GM23248 (cell line): ENCODE measurements at regions not wholly inside any gene's neighbourhood (a gene's known extent, or its start where the extent isn't known, plus 50 kb on each side); places are given as distances from the start of the nearest gene placed in this dataset.
A peak's percentile ranks its signal among the peaks of the same experiment; 100 is the strongest.
"Not testable (repeated sequence)": the region's sequence is repeated elsewhere in the genome, so short reads cannot be mapped to it uniquely, and the experiment has no call there.

Experiments used
- DNase-seq: peaks from one replicate; pipeline ENCODE4 v3.0.0-alpha.2; 2015
- H2AFZ ChIP-seq: fragments of 200-600 bp; sonication (generic); 2 replicates; pipeline ENCODE4 v1.6.1; 2016; ENCODE audit warnings: antibody characterized with exemption
- H3F3A ChIP-seq: fragments of 200-600 bp; sonication (generic); 2 replicates; pipeline ENCODE4 v1.6.1; 2016; ENCODE audit warnings: mild to moderate bottlenecking, antibody characterized with exemption, mixed run types; ENCODE audit not compliant: insufficient read depth
- H3K27ac ChIP-seq: fragments of 200-600 bp; sonication (generic); 2 replicates; pipeline ENCODE4 v1.5.1; 2016; ENCODE audit warnings: mild to moderate bottlenecking
- H3K27me3 ChIP-seq: fragments of 200-600 bp; sonication (generic); replicated peaks from 2 replicates; pipeline ENCODE4 v1.6.1; 2016; ENCODE audit warnings: mild to moderate bottlenecking; ENCODE audit not compliant: insufficient read depth
- H3K36me3 ChIP-seq: fragments of 200-600 bp; sonication (generic); 2 replicates; pipeline ENCODE4 v1.6.1; 2016; ENCODE audit warnings: low read depth, mild to moderate bottlenecking
- H3K4me1 ChIP-seq: fragments of 200-600 bp; sonication (generic); 2 replicates; pipeline ENCODE4 v1.6.1; 2016; ENCODE audit warnings: mild to moderate bottlenecking; ENCODE audit not compliant: insufficient read depth
- H3K4me2 ChIP-seq: fragments of 200-600 bp; sonication (generic); one replicate; pipeline ENCODE4 v1.6.1; 2016; ENCODE audit warnings: mild to moderate bottlenecking; ENCODE audit not compliant: unreplicated experiment
- H3K4me3 ChIP-seq: fragments of 200-600 bp; sonication (generic); 2 replicates; pipeline ENCODE4 v1.5.1; 2016; ENCODE audit warnings: mild to moderate bottlenecking
- H3K79me2 ChIP-seq: fragments of 200-600 bp; sonication (generic); 2 replicates; pipeline ENCODE4 v1.6.1; 2016; ENCODE audit warnings: mild to moderate bottlenecking; ENCODE audit not compliant: insufficient read depth
- H3K9ac ChIP-seq: fragments of 200-600 bp; sonication (generic); 2 replicates; pipeline ENCODE4 v1.6.1; 2016; ENCODE audit warnings: mild to moderate bottlenecking
- H3K9me2 ChIP-seq: fragments of 200-600 bp; sonication (generic); 2 replicates; pipeline ENCODE4 v1.6.1; 2016; ENCODE audit warnings: mixed run types, mild to moderate bottlenecking, moderate library complexity; ENCODE audit not compliant: insufficient read depth
- H3K9me3 ChIP-seq: fragments of 200-600 bp; sonication (generic); one replicate; pipeline ENCODE4 v1.6.1; 2017; ENCODE audit warnings: low read depth
- H4K20me1 ChIP-seq: fragments of 200-600 bp; sonication (generic); 2 replicates; pipeline ENCODE4 v1.6.0; 2016; ENCODE audit not compliant: insufficient read depth
- EZH2 ChIP-seq: fragments of 200-600 bp; sonication (generic); IDR thresholded peaks from 2 replicates; pipeline ENCODE4 v1.6.1; 2018; ENCODE audit warnings: antibody characterized with exemption, mild to moderate bottlenecking; ENCODE audit not compliant: insufficient read depth, poor library complexity, severe bottlenecking
- EZH2phosphoT487 ChIP-seq: fragments of 200-600 bp; sonication (generic); IDR thresholded peaks from 2 replicates; pipeline ENCODE4 v1.6.1; 2018; ENCODE audit warnings: antibody characterized with exemption, moderate library complexity, mild to moderate bottlenecking, low read depth; ENCODE audit not compliant: insufficient read depth
- WGBS, 2 experiments: methylation state at CpG; one replicate each; pipeline ENCODE4 v1.1.6; 2015 to 2017; ENCODE audit warnings: low lambda C conversion rate in 2 of 2, low coverage in 1 of 2; ENCODE audit errors: missing lambda C conversion rate in 2 of 2; 5-methylcytosine and 5-hydroxymethylcytosine counted together
- in situ Hi-C: fragments of 300-500 bp; cut with MboI; formaldehyde crosslinking; loops from 2 replicates; pipeline ENCODE4 v1.15.0; 2020

- 2 to 14% methylated on average over 2 of the region's 2 CpGs for WGBS, 2 experiments
- Histone ChIP-seq H2AFZ (no peak overlapping the region), H3K4me3 (no peak overlapping the region), H3K9me3 (no peaks in the 10 kb centered on the region), H3K27me3 (no peaks in the 10 kb centered on the region), H3K4me2 (peak overlapping the region; percentile 10), H3K79me2 (no peaks in the 10 kb centered on the region), H3K36me3 (no peaks in the 10 kb centered on the region), H3F3A (peaks cover 10% of the 10 kb centered on the region), H3K9ac (no peak overlapping the region), H3K4me1 (peaks cover 13% of the 10 kb centered on the region), H3K27ac (no peak overlapping the region), H3K9me2 (no peaks in the 10 kb centered on the region), H4K20me1 (no peaks in the 10 kb centered on the region)
- in situ Hi-C loops, result no loop called here
- TF ChIP-seq EZH2phosphoT487 (no peak), EZH2 (no peak)
- DNase-seq, result peak; percentile 77
These were observed 290.1 kb downstream of the ZIC1 start for GRCh38 chr3:147699175-147699838.

- Histone ChIP-seq H3K9ac (no peak overlapping the region), H3K4me1 (peaks cover 13% of the 10 kb centered on the region), H3F3A (peaks cover 10% of the 10 kb centered on the region), H3K9me2 (no peaks in the 10 kb centered on the region), H3K36me3 (no peaks in the 10 kb centered on the region), H3K4me3 (no peak overlapping the region), H4K20me1 (no peaks in the 10 kb centered on the region), H3K9me3 (no peaks in the 10 kb centered on the region), H3K79me2 (no peaks in the 10 kb centered on the region), H3K27me3 (no peaks in the 10 kb centered on the region), H2AFZ (no peak overlapping the region), H3K4me2 (no peak overlapping the region), H3K27ac (no peak overlapping the region)
- 71 to 88% methylated on average over 2 of the region's 2 CpGs for WGBS, 2 experiments
- peak; percentile 20 for DNase-seq
- in situ Hi-C loops, result no loop called here
- TF ChIP-seq EZH2, result no peak
- no peak for TF ChIP-seq EZH2phosphoT487
These were observed 292.0 kb downstream of the ZIC1 start for GRCh38 chr3:147701195-147701594.

- TF ChIP-seq EZH2phosphoT487 (no peak), EZH2 (no peak)
- no peaks in the 10 kb centered on the region for H4K20me1 ChIP-seq
- peaks cover 10% of the 10 kb centered on the region for H3F3A ChIP-seq
These were observed 293.3 kb downstream of the ZIC1 start for GRCh38 chr3:147702509-147702908.

GRCh38 chr3:147705651-147706051, 296.5 kb downstream of the ZIC1 start:
- Histone ChIP-seq H3K9me3 (no peaks in the 10 kb centered on the region), H4K20me1 (no peaks in the 10 kb centered on the region), H3K9ac (no peak overlapping the region), H2AFZ (no peak overlapping the region), H3F3A (no peaks in the 10 kb centered on the region), H3K27ac (no peak overlapping the region), H3K4me2 (no peak overlapping the region), H3K36me3 (no peaks in the 10 kb centered on the region), H3K27me3 (no peaks in the 10 kb centered on the region), H3K79me2 (no peaks in the 10 kb centered on the region), H3K9me2 (no peaks in the 10 kb centered on the region), H3K4me3 (no peak overlapping the region), H3K4me1 (no peaks in the 10 kb centered on the region)
- in situ Hi-C loops, result no loop called here
- TF ChIP-seq EZH2, result no peak
- TF ChIP-seq EZH2phosphoT487, result no peak
- WGBS, 2 experiments, result 46 to 49% methylated on average over 2 of the region's 2 CpGs
- DNase-seq, result no peak

More at GRCh38 chr3:147702509-147702908, 293.3 kb downstream of the ZIC1 start:
- in situ Hi-C loops, result no loop called here
- Histone ChIP-seq H3K79me2 (no peaks in the 10 kb centered on the region), H3K9me3 (no peaks in the 10 kb centered on the region), H3K27me3 (no peaks in the 10 kb centered on the region), H2AFZ (no peak overlapping the region), H3K27ac (no peak overlapping the region), H3K36me3 (no peaks in the 10 kb centered on the region), H3K9ac (no peak overlapping the region), H3K4me1 (peaks cover 13% of the 10 kb centered on the region), H3K4me2 (no peak overlapping the region), H3K4me3 (no peak overlapping the region), H3K9me2 (no peaks in the 10 kb centered on the region)
- DNase-seq, result no peak

GRCh38 chr3:147710753-147711152, 301.6 kb downstream of the ZIC1 start:
- H3K4me1 ChIP-seq, in situ Hi-C loops, DNase-seq, H3K36me3 ChIP-seq, H3K9ac ChIP-seq, H3K4me3 ChIP-seq, H3K27me3 ChIP-seq, H3K9me2 ChIP-seq, H3K9me3 ChIP-seq, H3K4me2 ChIP-seq, H3K79me2 ChIP-seq, H3K27ac ChIP-seq, H4K20me1 ChIP-seq, H2AFZ ChIP-seq, H3F3A ChIP-seq: not testable (repeated sequence)
- 37 to 42% methylated on average over 1 of the region's 1 CpG for WGBS, 2 experiments
